GM23338 (cell line): ENCODE measurements at regions not wholly inside any gene's neighbourhood (a gene's known extent, or its start where the extent isn't known, plus 50 kb on each side); places are given as distances from the start of the nearest gene placed in this dataset.

Source experiments
- CREB1 ChIP-seq: fragments of 250-450 bp; sonication (Bioruptor Pico); IDR thresholded peaks from 2 replicates; pipeline ENCODE4 v1.5.0; 2020; ENCODE audit warnings: low read depth, mild to moderate bottlenecking, moderate library complexity
- CTCF ChIP-seq, 2 experiments: fragments of 200-600 bp in 1 of 2; sonication (generic) in 1 of 2; conservative IDR thresholded peaks; 2 replicates each; pipeline versions ENCODE4 v1.5.1 to v1.6.1; 2016 to 2017; ENCODE audit warnings: antibody characterized with exemption in 2 of 2, low read depth in 2 of 2, mild to moderate bottlenecking in 2 of 2, moderate library complexity in 1 of 2
- ETS1 ChIP-seq: IDR thresholded peaks from 2 replicates; pipeline ENCODE4 v1.6.1; 2016; ENCODE audit warnings: antibody characterized with exemption
- EZH2 ChIP-seq: fragments of 200-600 bp; sonication (generic); IDR thresholded peaks from one replicate; pipeline ENCODE4 v1.8.0; 2017; ENCODE audit warnings: antibody characterized with exemption, mild to moderate bottlenecking, low read depth; ENCODE audit not compliant: unreplicated experiment
- EZH2phosphoT487 ChIP-seq: fragments of 200-600 bp; sonication (generic); IDR thresholded peaks from one replicate; pipeline ENCODE4 v1.8.1; 2018; ENCODE audit warnings: antibody characterized with exemption; ENCODE audit not compliant: unreplicated experiment
- POLR2AphosphoS5 ChIP-seq: IDR thresholded peaks from 2 replicates; pipeline ENCODE4 v1.6.1; 2016; ENCODE audit warnings: antibody characterized with exemption, low read depth
- STAT1 ChIP-seq: IDR thresholded peaks from one replicate; pipeline ENCODE4 v1.6.1; 2016; ENCODE audit warnings: antibody characterized with exemption; ENCODE audit not compliant: unreplicated experiment
- ZNF114 ChIP-seq: fragments of 250-450 bp; sonication (Bioruptor Pico); IDR thresholded peaks from 2 replicates; pipeline ENCODE4 v1.5.0; 2020; ENCODE audit warnings: mild to moderate bottlenecking, moderate library complexity
- ZNF331 ChIP-seq: fragments of 250-450 bp; sonication (Bioruptor Pico); IDR thresholded peaks from 2 replicates; pipeline ENCODE4 v1.5.0; 2020; ENCODE audit warnings: low read depth, mild to moderate bottlenecking, moderate library complexity
- TF ChIP-seq, protein P1 (sequence below): IDR thresholded peaks from one replicate; pipeline ENCODE4 v1.6.1; 2018; ENCODE audit warnings: antibody characterized with exemption; ENCODE audit not compliant: unreplicated experiment

- TF ChIP-seq EZH2 (no peak), CTCF (conservative IDR thresholded peaks at IDR 0.05; ENCODE audit: low read depth in 2 of 2) (no peak), POLR2AphosphoS5 (no peak), EZH2phosphoT487 (no peak), STAT1 (no peak), CREB1 (no peak), ETS1 (no peak), ZNF114 (CRISPR knock-in tag) (no peak), ZNF331 (no peak)
- TF ChIP-seq, protein P1, sequence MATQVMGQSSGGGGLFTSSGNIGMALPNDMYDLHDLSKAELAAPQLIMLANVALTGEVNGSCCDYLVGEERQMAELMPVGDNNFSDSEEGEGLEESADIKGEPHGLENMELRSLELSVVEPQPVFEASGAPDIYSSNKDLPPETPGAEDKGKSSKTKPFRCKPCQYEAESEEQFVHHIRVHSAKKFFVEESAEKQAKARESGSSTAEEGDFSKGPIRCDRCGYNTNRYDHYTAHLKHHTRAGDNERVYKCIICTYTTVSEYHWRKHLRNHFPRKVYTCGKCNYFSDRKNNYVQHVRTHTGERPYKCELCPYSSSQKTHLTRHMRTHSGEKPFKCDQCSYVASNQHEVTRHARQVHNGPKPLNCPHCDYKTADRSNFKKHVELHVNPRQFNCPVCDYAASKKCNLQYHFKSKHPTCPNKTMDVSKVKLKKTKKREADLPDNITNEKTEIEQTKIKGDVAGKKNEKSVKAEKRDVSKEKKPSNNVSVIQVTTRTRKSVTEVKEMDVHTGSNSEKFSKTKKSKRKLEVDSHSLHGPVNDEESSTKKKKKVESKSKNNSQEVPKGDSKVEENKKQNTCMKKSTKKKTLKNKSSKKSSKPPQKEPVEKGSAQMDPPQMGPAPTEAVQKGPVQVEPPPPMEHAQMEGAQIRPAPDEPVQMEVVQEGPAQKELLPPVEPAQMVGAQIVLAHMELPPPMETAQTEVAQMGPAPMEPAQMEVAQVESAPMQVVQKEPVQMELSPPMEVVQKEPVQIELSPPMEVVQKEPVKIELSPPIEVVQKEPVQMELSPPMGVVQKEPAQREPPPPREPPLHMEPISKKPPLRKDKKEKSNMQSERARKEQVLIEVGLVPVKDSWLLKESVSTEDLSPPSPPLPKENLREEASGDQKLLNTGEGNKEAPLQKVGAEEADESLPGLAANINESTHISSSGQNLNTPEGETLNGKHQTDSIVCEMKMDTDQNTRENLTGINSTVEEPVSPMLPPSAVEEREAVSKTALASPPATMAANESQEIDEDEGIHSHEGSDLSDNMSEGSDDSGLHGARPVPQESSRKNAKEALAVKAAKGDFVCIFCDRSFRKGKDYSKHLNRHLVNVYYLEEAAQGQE: no peak
These were observed 150.3 kb upstream of the SASH1 start for GRCh38 chr6:148192310-148192709.
